HAP-1 (cell line): ENCODE measurements at regions not wholly inside any gene's neighbourhood (a gene's known extent, or its start where the extent isn't known, plus 50 kb on each side); places are given as distances from the start of the nearest gene placed in this dataset.

ENCODE experiments used
- DNase-seq, 2 experiments: peaks; one replicate each; pipeline ENCODE4 v3.0.0-alpha.2; 2016 to 2020; ENCODE audit warnings: low spot score in 2 of 2
- H3K27me3 ChIP-seq: fragments of 250-450 bp; sonication (Bioruptor Pico); 2 replicates; pipeline ENCODE4 v1.5.1; 2020; ENCODE audit warnings: low read depth, mild to moderate bottlenecking, moderate library complexity
- H3K36me3 ChIP-seq: fragments of 250-450 bp; sonication (Bioruptor Pico); replicated peaks from 2 replicates; pipeline ENCODE4 v1.5.1; 2020; ENCODE audit warnings: mild to moderate bottlenecking
- H3K4me1 ChIP-seq: fragments of 250-450 bp; sonication (Bioruptor Pico); 2 replicates; pipeline ENCODE4 v1.5.1; 2020; ENCODE audit warnings: mild to moderate bottlenecking
- H3K4me3 ChIP-seq: fragments of 250-450 bp; sonication (Bioruptor Pico); 2 replicates; pipeline ENCODE4 v1.5.1; 2020; ENCODE audit warnings: mild to moderate bottlenecking, moderate library complexity
- H3K9me3 ChIP-seq: fragments of 250-450 bp; sonication (Bioruptor Pico); 2 replicates; pipeline ENCODE4 v1.5.1; 2020; ENCODE audit warnings: mild to moderate bottlenecking, moderate library complexity
- in situ Hi-C: fragments of 300-500 bp; cut with MboI; formaldehyde crosslinking; loops from 3 replicates; pipeline ENCODE4 v1.14.3; 2020; ENCODE audit warnings: low sequenced_read_pairs, inconsistent platforms, mixed read lengths

GRCh38 chr11:29265381-29265780 is 751.4 kb downstream of the KCNA4 start:
- Histone ChIP-seq H3K27me3 (no peaks in the 10 kb centered on the region), H3K9me3 (no peaks in the 10 kb centered on the region), H3K4me1 (no peaks in the 10 kb centered on the region), H3K4me3 (no peak overlapping the region), H3K36me3 (no peaks in the 10 kb centered on the region)
- in situ Hi-C loops = no loop called here
- no peak for DNase-seq

- no peak for DNase-seq
- in situ Hi-C loops = no loop called here
- H3K4me3 ChIP-seq = no peak overlapping the region
- H3K9me3 ChIP-seq = no peaks in the 10 kb centered on the region
- H3K36me3 ChIP-seq = no peaks in the 10 kb centered on the region
- no peaks in the 10 kb centered on the region for H3K27me3 ChIP-seq
- no peaks in the 10 kb centered on the region for H3K4me1 ChIP-seq
These were observed 752.7 kb downstream of the KCNA4 start for GRCh38 chr11:29263971-29264682.

DNA sequence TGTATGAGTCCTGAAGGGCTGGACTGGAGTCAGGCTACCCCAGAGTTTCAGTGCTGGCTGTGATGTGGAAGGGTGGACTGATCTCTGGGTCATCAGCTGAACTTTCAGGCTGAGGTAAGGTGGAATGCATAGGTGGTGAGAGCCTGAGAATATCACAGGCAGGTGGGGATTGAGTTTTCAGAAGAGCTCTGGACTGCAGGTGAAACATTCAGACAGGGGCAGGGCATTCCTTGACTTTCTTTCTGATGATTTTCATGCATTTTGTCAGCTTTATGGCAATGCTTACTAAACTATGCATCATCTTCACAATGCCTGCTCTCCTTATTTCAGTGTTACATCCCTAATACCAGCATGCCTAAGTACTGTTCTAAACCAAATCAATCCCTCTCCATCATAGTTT is 755.0 kb downstream of the KCNA4 start:
- no peak for DNase-seq
- Histone ChIP-seq H3K36me3 (no peaks in the 10 kb centered on the region), H3K9me3 (no peaks in the 10 kb centered on the region), H3K27me3 (no peaks in the 10 kb centered on the region), H3K4me1 (no peaks in the 10 kb centered on the region), H3K4me3 (no peak overlapping the region)
- in situ Hi-C loops = no loop called here

- in situ Hi-C loops = no loop called here
- DNase-seq = no peak
- Histone ChIP-seq H3K27me3 (no peaks in the 10 kb centered on the region), H3K36me3 (no peaks in the 10 kb centered on the region), H3K9me3 (no peaks in the 10 kb centered on the region), H3K4me1 (no peaks in the 10 kb centered on the region), H3K4me3 (no peak overlapping the region)
These were observed 755.7 kb downstream of the KCNA4 start for GRCh38 chr11:29260939-29261705.

DNA sequence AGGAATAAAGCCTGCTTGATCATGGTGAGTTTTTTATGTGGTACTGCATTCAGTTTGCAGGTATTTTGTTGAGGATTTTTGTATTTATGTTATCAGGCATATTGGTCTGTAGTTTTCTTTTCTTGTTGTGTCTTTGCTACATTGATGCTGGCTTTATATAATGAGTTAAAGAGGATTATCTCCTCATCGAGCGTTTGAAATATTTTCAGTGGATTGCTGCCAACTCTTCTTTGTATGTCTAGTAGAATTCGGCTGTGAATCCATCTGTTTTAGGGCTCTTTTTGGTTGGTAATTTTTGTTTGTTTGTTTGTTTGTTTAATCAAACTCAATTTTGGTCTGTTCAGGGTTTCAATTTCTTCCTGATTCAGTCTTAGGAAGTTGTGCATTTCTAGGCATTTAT is 758.4 kb downstream of the KCNA4 start:
- Histone ChIP-seq H3K9me3 (no peaks in the 10 kb centered on the region), H3K27me3 (no peaks in the 10 kb centered on the region), H3K4me1 (no peaks in the 10 kb centered on the region), H3K36me3 (no peaks in the 10 kb centered on the region), H3K4me3 (no peak overlapping the region)
- in situ Hi-C loops = no loop called here
- DNase-seq = no peak

GRCh38 chr11:29256580-29256979 is 760.2 kb downstream of the KCNA4 start:
- in situ Hi-C loops = no loop called here
- no peak for DNase-seq
- Histone ChIP-seq H3K4me1 (no peaks in the 10 kb centered on the region), H3K4me3 (no peak overlapping the region), H3K9me3 (no peaks in the 10 kb centered on the region), H3K36me3 (no peaks in the 10 kb centered on the region), H3K27me3 (no peaks in the 10 kb centered on the region)

DNA sequence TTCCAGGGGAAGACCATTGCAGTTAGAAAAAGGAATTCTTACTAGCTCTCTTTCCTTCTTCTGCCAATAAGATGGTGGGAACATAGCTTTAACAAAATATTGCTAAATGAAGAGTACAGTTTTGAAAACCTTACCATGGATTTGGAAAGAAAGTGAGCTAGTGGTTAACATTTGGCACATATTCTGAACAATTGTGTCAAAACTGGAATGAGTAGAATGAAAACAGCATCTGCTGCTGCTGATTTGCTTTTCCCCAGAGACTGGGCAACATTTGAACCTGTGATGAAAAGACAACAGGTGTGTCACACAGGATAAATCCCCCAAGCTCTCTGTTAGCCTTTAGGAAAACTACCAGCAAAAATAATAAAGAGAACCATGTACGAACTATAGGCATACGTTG is 761.4 kb downstream of the KCNA4 start:
- Histone ChIP-seq H3K9me3 (no peaks in the 10 kb centered on the region), H3K36me3 (no peaks in the 10 kb centered on the region), H3K27me3 (no peaks in the 10 kb centered on the region), H3K4me1 (no peaks in the 10 kb centered on the region), H3K4me3 (no peak overlapping the region)
- in situ Hi-C loops = no loop called here
- DNase-seq = no peak

GRCh38 chr11:29251738-29252137 is 765.1 kb downstream of the KCNA4 start:
- Histone ChIP-seq H3K9me3 (no peaks in the 10 kb centered on the region), H3K36me3 (no peaks in the 10 kb centered on the region), H3K4me3 (no peak overlapping the region), H3K4me1 (no peaks in the 10 kb centered on the region), H3K27me3 (no peaks in the 10 kb centered on the region)
- DNase-seq = no peak
- in situ Hi-C loops = no loop called here

DNA sequence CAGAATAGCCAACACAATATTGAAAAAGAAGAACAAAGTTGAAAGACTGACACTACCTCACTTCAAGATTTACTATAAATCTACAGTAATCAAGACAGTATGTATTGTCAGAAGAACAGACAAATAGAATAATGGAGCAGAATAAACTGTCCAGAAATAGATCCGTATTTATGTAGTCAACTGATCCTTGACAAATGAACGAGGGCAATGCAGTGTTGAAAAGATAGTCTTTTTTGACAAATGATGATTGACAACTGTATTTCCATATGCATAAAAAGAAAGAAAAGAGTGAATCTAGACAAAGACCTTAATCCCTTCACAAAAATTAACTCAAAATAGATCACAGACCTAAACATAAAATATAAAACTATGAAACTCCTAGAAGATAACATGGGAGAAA is 767.1 kb downstream of the KCNA4 start:
- no peak overlapping the region for H3K4me3 ChIP-seq
- in situ Hi-C loops = no loop called here

DNA sequence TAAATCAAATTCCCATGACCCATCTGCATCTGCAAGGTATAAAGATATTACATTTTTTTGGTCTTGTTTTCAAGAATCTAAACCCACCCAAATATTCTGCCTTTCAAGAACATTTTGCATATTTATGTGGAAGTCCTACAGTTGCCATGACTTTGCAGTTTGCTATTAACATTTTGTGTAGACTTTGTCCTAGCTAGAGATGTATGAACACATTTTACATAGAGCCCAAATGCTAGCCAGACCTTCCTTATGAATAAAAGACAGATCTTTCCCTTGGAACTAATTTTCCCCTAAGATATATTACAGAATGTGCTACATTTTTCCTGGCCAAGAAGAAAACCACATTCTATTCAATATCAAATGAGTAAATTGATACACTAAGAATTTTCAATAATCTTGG is 772.5 kb downstream of the KCNA4 start:
- no peaks in the 10 kb centered on the region for H3K9me3 ChIP-seq
- no peak for DNase-seq
- in situ Hi-C loops = no loop called here
- H3K4me1 ChIP-seq = no peaks in the 10 kb centered on the region
- no peak overlapping the region for H3K4me3 ChIP-seq
- no peaks in the 10 kb centered on the region for H3K36me3 ChIP-seq
- H3K27me3 ChIP-seq = no peaks in the 10 kb centered on the region

More for the DNA sequence above, 767.1 kb downstream of the KCNA4 start:
- H3K9me3 ChIP-seq = no peaks in the 10 kb centered on the region
- H3K27me3 ChIP-seq = no peaks in the 10 kb centered on the region
- H3K36me3 ChIP-seq = no peaks in the 10 kb centered on the region
- no peak for DNase-seq
- H3K4me1 ChIP-seq = no peaks in the 10 kb centered on the region

GRCh38 chr11:29243616-29244015 is 773.2 kb downstream of the KCNA4 start:
- in situ Hi-C loops = no loop called here
- Histone ChIP-seq H3K4me1 (no peaks in the 10 kb centered on the region), H3K4me3 (no peak overlapping the region), H3K36me3 (no peaks in the 10 kb centered on the region), H3K27me3 (no peaks in the 10 kb centered on the region), H3K9me3 (no peaks in the 10 kb centered on the region)
- no peak for DNase-seq

- no peaks in the 10 kb centered on the region for H3K9me3 ChIP-seq
- no peak overlapping the region for H3K4me3 ChIP-seq
- no peaks in the 10 kb centered on the region for H3K4me1 ChIP-seq
- no peak for DNase-seq
- in situ Hi-C loops = no loop called here
- H3K36me3 ChIP-seq = no peaks in the 10 kb centered on the region
- no peaks in the 10 kb centered on the region for H3K27me3 ChIP-seq
These were observed 784.8 kb downstream of the KCNA4 start for GRCh38 chr11:29231991-29232390.

- no peak for DNase-seq
- no peaks in the 10 kb centered on the region for H3K36me3 ChIP-seq
- in situ Hi-C loops = no loop called here
- no peaks in the 10 kb centered on the region for H3K4me1 ChIP-seq
- H3K4me3 ChIP-seq = no peak overlapping the region
- no peaks in the 10 kb centered on the region for H3K27me3 ChIP-seq
- H3K9me3 ChIP-seq = no peaks in the 10 kb centered on the region
These were observed 785.2 kb downstream of the KCNA4 start for GRCh38 chr11:29231586-29231985.

- DNase-seq = no peak
- no peaks in the 10 kb centered on the region for H3K27me3 ChIP-seq
- in situ Hi-C loops = no loop called here
- no peaks in the 10 kb centered on the region for H3K36me3 ChIP-seq
- H3K4me3 ChIP-seq = no peak overlapping the region
- no peaks in the 10 kb centered on the region for H3K9me3 ChIP-seq
- no peaks in the 10 kb centered on the region for H3K4me1 ChIP-seq
These were observed 789.0 kb downstream of the KCNA4 start for GRCh38 chr11:29227811-29228210.
